Coronary artery (tissue), 2 donors: ENCODE measurements at regions not wholly inside any gene's neighbourhood (a gene's known extent, or its start where the extent isn't known, plus 50 kb on each side); places are given as distances from the start of the nearest gene placed in this dataset.

Experiments
- DNase-seq: peaks from one replicate; pipeline ENCODE4 v3.0.0-alpha.2; 2017; ENCODE audit warnings: low spot score
- H3K27ac ChIP-seq, 2 donors: fragments of 200-600 bp; sonication (generic); one replicate each; pipeline ENCODE4 v1.5.1; 2016 to 2019
- H3K4me3 ChIP-seq: fragments of 200-600 bp; sonication (generic); 2 replicates; pipeline ENCODE4 v1.5.1; 2016; ENCODE audit warnings: mild to moderate bottlenecking, moderate library complexity
- CTCF ChIP-seq: fragments of 200-600 bp; sonication (generic); IDR thresholded peaks from one replicate; pipeline ENCODE4 v1.5.1; 2019; ENCODE audit warnings: antibody characterized with exemption

GRCh38 chr6:134866563-134866962 lies 83.3 kb downstream of the ALDH8A1 start:
- Histone ChIP-seq H3K27ac (no peak overlapping the region), H3K4me3 (no peak overlapping the region)
- DNase-seq: no peak
- no peak for TF ChIP-seq CTCF

- Histone ChIP-seq H3K27ac (no peak overlapping the region), H3K4me3 (no peak overlapping the region)
- no peak for TF ChIP-seq CTCF
- no peak for DNase-seq
Observed at GRCh38 chr6:134864558-134864957, 85.3 kb downstream of the ALDH8A1 start.

- no peak for DNase-seq
- TF ChIP-seq CTCF: no peak
- H3K27ac ChIP-seq: no peak overlapping the region
Observed at GRCh38 chr6:134863763-134864510, 86.0 kb downstream of the ALDH8A1 start.

GRCh38 chr6:134854366-134854765 lies 95.5 kb downstream of the ALDH8A1 start:
- no peak for DNase-seq

More at GRCh38 chr6:134863763-134864510, 86.0 kb downstream of the ALDH8A1 start:
- no peak overlapping the region for H3K4me3 ChIP-seq

GRCh38 chr6:134853111-134854055 lies 96.5 kb downstream of the ALDH8A1 start:
- Histone ChIP-seq H3K4me3 (no peak overlapping the region), H3K27ac (peak overlapping the region in 1 of 2 donors; percentile 23)
- DNase-seq: no peak
- TF ChIP-seq CTCF: no peak

More at GRCh38 chr6:134854366-134854765, 95.5 kb downstream of the ALDH8A1 start:
- no peak overlapping the region for H3K4me3 ChIP-seq
- TF ChIP-seq CTCF: no peak
- no peak overlapping the region for H3K27ac ChIP-seq

GRCh38 chr6:134851548-134851947 lies 98.4 kb downstream of the ALDH8A1 start:
- Histone ChIP-seq H3K27ac (no peak overlapping the region), H3K4me3 (no peak overlapping the region)
- DNase-seq: no peak
- no peak for TF ChIP-seq CTCF
